NB4 (cell line): ENCODE measurements at regions not wholly inside any gene's neighbourhood (a gene's known extent, or its start where the extent isn't known, plus 50 kb on each side); places are given as distances from the start of the nearest gene placed in this dataset.
A peak's percentile ranks its signal among the peaks of the same experiment; 100 is the strongest.

Experiments
- DNase-seq: peaks from one replicate; pipeline ENCODE4 v3.0.0; 2010; ENCODE audit warnings: low read depth
- H3K4me3 ChIP-seq: one replicate; pipeline ENCODE4 v1.5.1; 2011; ENCODE audit warnings: mild to moderate bottlenecking, low read depth, low read length, moderate library complexity
- CTCF ChIP-seq: IDR thresholded peaks from one replicate; pipeline ENCODE4 v1.5.1; 2012; ENCODE audit warnings: low read depth, low read length
- MYC ChIP-seq: IDR thresholded peaks from 2 replicates; pipeline ENCODE4 v1.6.1; 2011; ENCODE audit warnings: low read depth, low read length
- POLR2A ChIP-seq: IDR thresholded peaks from 2 replicates; pipeline ENCODE4 v1.6.1; 2011; ENCODE audit warnings: mild to moderate bottlenecking; ENCODE audit not compliant: insufficient read length; ENCODE audit errors: extremely low read depth
- TF ChIP-seq, protein P1 (sequence below): IDR thresholded peaks from 2 replicates; pipeline ENCODE4 v1.6.1; 2011; ENCODE audit warnings: low read depth, low read length

GRCh38 chr17:34133350-34133749 lies 121.7 kb upstream of the CCL2 start:
- no peak for DNase-seq

GRCh38 chr17:34135841-34136240 lies 119.2 kb upstream of the CCL2 start:
- H3K4me3 ChIP-seq: no peak overlapping the region
- TF ChIP-seq MYC: no peak
- TF ChIP-seq CTCF: no peak
- no peak for TF ChIP-seq POLR2A
- TF ChIP-seq, protein P1, sequence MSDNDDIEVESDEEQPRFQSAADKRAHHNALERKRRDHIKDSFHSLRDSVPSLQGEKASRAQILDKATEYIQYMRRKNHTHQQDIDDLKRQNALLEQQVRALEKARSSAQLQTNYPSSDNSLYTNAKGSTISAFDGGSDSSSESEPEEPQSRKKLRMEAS: no peak
- DNase-seq: no peak

More at GRCh38 chr17:34133350-34133749, 121.7 kb upstream of the CCL2 start:
- TF ChIP-seq, protein P1: no peak
- TF ChIP-seq MYC: no peak
- TF ChIP-seq CTCF: no peak
- no peak for TF ChIP-seq POLR2A
- no peak overlapping the region for H3K4me3 ChIP-seq

- no peak for TF ChIP-seq POLR2A
- DNase-seq: no peak
- no peak overlapping the region for H3K4me3 ChIP-seq
Observed at GRCh38 chr17:34140006-34140405, 115.1 kb upstream of the CCL2 start.

GRCh38 chr17:34141590-34141989 lies 113.5 kb upstream of the CCL2 start:
- H3K4me3 ChIP-seq: no peak overlapping the region
- no peak for TF ChIP-seq MYC
- TF ChIP-seq POLR2A: no peak
- no peak for TF ChIP-seq CTCF
- TF ChIP-seq, protein P1: no peak
- no peak for DNase-seq

DNA sequence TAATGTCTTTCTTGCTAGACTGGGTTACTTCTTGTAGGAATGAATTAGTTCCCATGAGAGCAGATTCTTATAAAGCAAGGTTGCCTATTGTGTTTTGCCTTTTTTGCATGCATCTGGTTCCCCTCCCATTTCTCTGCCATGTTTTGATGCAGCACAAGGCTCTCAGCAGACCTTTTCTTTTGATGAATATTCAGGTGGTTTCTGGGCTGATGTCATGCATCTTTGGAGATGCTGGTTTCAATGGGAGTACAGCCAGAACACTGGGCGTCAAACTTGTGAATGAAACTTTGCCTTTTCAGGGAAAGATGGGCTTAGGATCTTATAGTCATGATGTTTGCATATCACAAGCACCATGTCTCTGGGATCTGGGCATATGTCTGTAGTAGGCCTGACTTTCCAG lies 111.7 kb upstream of the CCL2 start:
- DNase-seq: no peak
- TF ChIP-seq MYC (no peak), POLR2A (no peak), CTCF (no peak)
- TF ChIP-seq, protein P1: no peak
- no peak overlapping the region for H3K4me3 ChIP-seq

GRCh38 chr17:34146440-34147043 lies 108.5 kb upstream of the CCL2 start:
- peak; percentile 49 for DNase-seq

More at GRCh38 chr17:34146440-34147043, 108.5 kb upstream of the CCL2 start:
- H3K4me3 ChIP-seq: no peak overlapping the region
- TF ChIP-seq MYC: no peak
- no peak for TF ChIP-seq POLR2A
- peak; percentile 72 for TF ChIP-seq CTCF
- TF ChIP-seq, protein P1: no peak
